Adrenal gland (tissue), 9 donors: ENCODE measurements at regions not wholly inside any gene's neighbourhood (a gene's known extent, or its start where the extent isn't known, plus 50 kb on each side); places are given as distances from the start of the nearest gene placed in this dataset.

Source experiments
- DNase-seq, 7 donors: peaks; one replicate each; pipeline ENCODE4 v3.0.0-alpha.2; 2019 to 2020
- H3K27ac ChIP-seq, 5 donors: fragments of 200-600 bp; sonication (generic) in 4 of 5; 1 replicate in 3 of 5; 2 replicates in 2 of 5; pipeline versions ENCODE4 v1.5.1 to v1.8.0; 2016 to 2020; ENCODE audit warnings: mild to moderate bottlenecking in 1 of 5
- H3K27me3 ChIP-seq: fragments of 200-600 bp; 2 replicates; pipeline ENCODE4 v1.8.0; 2021
- H3K36me3 ChIP-seq, 2 donors: fragments of 200-600 bp; replicated peaks in 1 of 2; 1 replicate in 1 of 2; 2 replicates in 1 of 2; pipeline versions ENCODE4 v1.5.1 to v1.8.0; 2018 to 2022
- H3K4me1 ChIP-seq, 2 donors: fragments of 200-600 bp; replicated peaks in 1 of 2; 1 replicate in 1 of 2; 2 replicates in 1 of 2; pipeline versions ENCODE4 v1.5.1 to v1.8.0; 2018 to 2021
- H3K4me3 ChIP-seq, 4 donors: fragments of 200-600 bp; sonication (generic) in 3 of 4; one replicate each; pipeline ENCODE4 v1.5.1; 2016 to 2018
- H3K9me3 ChIP-seq, 3 donors: fragments of 200-600 bp; sonication (generic) in 1 of 3; replicated peaks in 1 of 3; 1 replicate in 2 of 3; 2 replicates in 1 of 3; pipeline versions ENCODE4 v1.5.1 to v1.8.0; 2016 to 2021
- POLR2A ChIP-seq, 2 donors: fragments of 450-650 bp; IDR thresholded peaks; one replicate each; pipeline ENCODE4 v1.6.1; 2017; ENCODE audit warnings: antibody characterized with exemption in 2 of 2, mild to moderate bottlenecking in 2 of 2, moderate library complexity in 1 of 2
- WGBS, 4 donors: extraction: QIAGEN DNeasy Blood & Tissue Kit in 2 of 4; methylation state at CpG; one replicate each; pipeline versions ENCODE4 v1.1.5 to v1.1.7; 2013 to 2017; 5-methylcytosine and 5-hydroxymethylcytosine counted together
- intact Hi-C, 2 donors: fragments of 100-400 bp; cut with DNase I; formaldehyde crosslinking; loops; one replicate each; pipeline versions ENCODE4 v1.14.1 to v1.15.0; 2022 to 2023
- TF ChIP-seq, protein P1 (sequence below), 6 experiments: fragments of 450-650 bp in 4 of 6; fragments of 200-600 bp in 2 of 6; sonication (generic) in 1 of 6; IDR thresholded peaks; 1 replicate in 5 of 6; 2 replicates in 1 of 6; pipeline versions ENCODE4 v1.5.1 to v1.8.0; 2016 to 2021; ENCODE audit warnings: antibody characterized with exemption in 6 of 6, mild to moderate bottlenecking in 2 of 6, moderate library complexity in 1 of 6
- donor health status: healthy with polysubstance abuse.
- donor health status: Bipolar disorder and iron deficiency.
- donor health status: DM: yes; HTN: yes; CAD: no.
- donor health status: DM: no; HTN: no; CAD: no.
- donor health status: DM: no; HTN: no; CAD: no.

DNA sequence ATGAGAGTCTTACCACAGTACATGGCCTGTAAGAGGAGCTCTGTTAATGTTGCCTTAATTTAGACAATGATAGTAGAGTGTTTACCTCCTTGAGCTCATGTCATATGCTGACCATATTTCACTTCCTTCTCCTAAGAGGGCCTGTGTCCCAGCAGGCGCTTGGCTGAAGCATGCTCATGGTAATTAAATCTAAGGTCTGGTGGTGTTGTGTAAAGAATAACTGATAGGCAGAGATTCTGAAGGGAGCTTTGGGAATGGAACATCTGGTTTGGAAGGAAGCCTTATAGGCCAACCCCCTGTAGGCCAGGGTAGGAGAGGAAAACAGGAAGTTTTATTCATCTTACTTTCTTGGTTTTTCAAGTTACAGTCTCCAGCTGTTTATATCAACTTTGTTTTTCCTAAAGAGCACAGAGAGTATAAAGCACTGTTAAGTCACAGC, 300.2 kb downstream of the USP46 start:
- intact Hi-C loops: no loop called here

DNA sequence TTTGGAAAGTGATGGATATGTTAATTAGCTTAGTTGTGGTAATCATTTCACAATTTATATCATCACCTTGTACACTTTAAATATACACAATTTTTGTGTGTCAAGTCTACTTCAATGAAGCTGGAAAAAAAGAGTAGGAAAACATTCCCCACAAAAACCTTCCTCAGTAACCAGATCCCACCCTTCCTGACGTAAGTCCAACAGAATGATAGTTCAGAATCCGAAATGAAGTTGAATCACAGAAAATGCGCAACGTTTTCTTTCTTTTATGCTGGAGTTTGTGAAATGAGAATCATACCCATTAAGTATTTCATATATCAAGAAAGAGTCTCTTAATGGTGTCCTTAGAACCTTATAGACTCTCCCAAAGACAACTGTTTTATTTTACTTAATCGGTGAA, 292.9 kb downstream of the USP46 start:
- intact Hi-C loops: no loop called here
- TF ChIP-seq POLR2A (IDR thresholded peaks at IDR 0.05): no peak
- TF ChIP-seq, protein P1, sequence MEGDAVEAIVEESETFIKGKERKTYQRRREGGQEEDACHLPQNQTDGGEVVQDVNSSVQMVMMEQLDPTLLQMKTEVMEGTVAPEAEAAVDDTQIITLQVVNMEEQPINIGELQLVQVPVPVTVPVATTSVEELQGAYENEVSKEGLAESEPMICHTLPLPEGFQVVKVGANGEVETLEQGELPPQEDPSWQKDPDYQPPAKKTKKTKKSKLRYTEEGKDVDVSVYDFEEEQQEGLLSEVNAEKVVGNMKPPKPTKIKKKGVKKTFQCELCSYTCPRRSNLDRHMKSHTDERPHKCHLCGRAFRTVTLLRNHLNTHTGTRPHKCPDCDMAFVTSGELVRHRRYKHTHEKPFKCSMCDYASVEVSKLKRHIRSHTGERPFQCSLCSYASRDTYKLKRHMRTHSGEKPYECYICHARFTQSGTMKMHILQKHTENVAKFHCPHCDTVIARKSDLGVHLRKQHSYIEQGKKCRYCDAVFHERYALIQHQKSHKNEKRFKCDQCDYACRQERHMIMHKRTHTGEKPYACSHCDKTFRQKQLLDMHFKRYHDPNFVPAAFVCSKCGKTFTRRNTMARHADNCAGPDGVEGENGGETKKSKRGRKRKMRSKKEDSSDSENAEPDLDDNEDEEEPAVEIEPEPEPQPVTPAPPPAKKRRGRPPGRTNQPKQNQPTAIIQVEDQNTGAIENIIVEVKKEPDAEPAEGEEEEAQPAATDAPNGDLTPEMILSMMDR (IDR thresholded peaks at IDR 0.05): no peak
- Histone ChIP-seq H3K36me3 (no peaks in the 10 kb centered on the region), H3K4me3 (no peak overlapping the region), H3K27ac (no peak overlapping the region), H3K4me1 (no peaks in the 10 kb centered on the region), H3K9me3 (no peaks in the 10 kb centered on the region), H3K27me3 (no peaks in the 10 kb centered on the region)
- no peak for DNase-seq
- WGBS, 4 donors: 80 to 86% (median 85%) methylated on average over 5 of the region's 5 CpGs

More for the DNA sequence above, 300.2 kb downstream of the USP46 start:
- Histone ChIP-seq H3K4me1 (no peaks in the 10 kb centered on the region), H3K27me3 (no peaks in the 10 kb centered on the region), H3K4me3 (no peak overlapping the region), H3K9me3 (no peaks in the 10 kb centered on the region), H3K36me3 (no peaks in the 10 kb centered on the region), H3K27ac (no peak overlapping the region)
- no peak for TF ChIP-seq POLR2A (IDR thresholded peaks at IDR 0.05)
- TF ChIP-seq, protein P1 (IDR thresholded peaks at IDR 0.05): no peak
- DNase-seq: no peak
- 64 to 91% (median 78%) methylated on average over 1 of the region's 1 CpG for WGBS, 4 donors

DNA sequence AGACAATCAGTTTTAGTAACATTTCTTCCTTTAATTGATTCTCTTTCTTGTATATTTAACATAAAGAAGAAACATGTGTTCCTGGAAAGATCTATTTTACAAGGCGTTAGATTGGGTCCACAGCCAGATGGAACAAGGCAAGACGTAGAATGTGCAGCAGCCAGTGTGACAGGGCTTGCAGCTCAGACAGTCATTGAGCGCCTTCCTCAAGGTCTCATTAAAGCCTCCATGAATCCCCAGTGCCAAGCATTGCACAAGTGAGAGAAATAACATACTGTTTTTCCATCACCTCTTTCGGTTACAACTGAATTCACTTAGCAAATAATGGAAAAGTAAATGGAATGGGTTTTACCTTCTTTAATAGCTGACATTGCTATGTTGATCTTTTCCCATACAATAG, 292.5 kb downstream of the USP46 start:
- Histone ChIP-seq H3K27me3 (no peaks in the 10 kb centered on the region), H3K36me3 (no peaks in the 10 kb centered on the region), H3K9me3 (no peaks in the 10 kb centered on the region), H3K27ac (no peak overlapping the region), H3K4me3 (no peak overlapping the region), H3K4me1 (no peaks in the 10 kb centered on the region)
- intact Hi-C loops: no loop called here
- WGBS, 4 donors: 75 to 81% (median 76%) methylated on average over 4 of the region's 4 CpGs
- no peak for DNase-seq
- TF ChIP-seq, protein P1 (IDR thresholded peaks at IDR 0.05): no peak
- TF ChIP-seq POLR2A (IDR thresholded peaks at IDR 0.05): no peak

DNA sequence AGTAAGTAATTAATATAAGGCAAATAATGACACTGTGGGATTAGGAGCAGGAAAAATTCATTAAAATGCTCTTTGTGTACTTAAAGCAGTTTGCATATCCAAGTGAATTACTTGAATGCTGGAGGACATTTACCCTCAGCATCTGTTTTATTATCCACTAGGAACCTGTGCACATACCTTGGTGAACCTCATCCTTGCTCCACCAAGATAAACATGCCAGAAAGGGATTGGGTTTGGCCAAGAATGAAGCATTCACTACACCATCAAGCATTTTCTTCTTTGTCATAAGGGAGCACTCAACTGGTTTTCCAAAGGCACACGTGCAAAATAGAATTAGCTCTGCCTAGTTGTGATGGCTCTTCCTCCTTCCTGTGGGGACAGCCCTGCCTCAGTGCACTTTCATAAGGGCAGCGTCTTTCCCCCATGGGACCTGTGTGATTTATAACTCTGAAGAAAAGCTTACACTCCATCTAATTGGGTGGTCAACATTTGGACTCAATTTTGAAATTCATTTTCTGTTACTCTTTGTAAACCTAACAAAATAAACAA, 291.7 kb downstream of the USP46 start:
- H3K9me3 ChIP-seq: no peaks in the 10 kb centered on the region
- no peaks in the 10 kb centered on the region for H3K27me3 ChIP-seq
- intact Hi-C loops: no loop called here
- H3K4me3 ChIP-seq: no peak overlapping the region
- no peak for TF ChIP-seq POLR2A (IDR thresholded peaks at IDR 0.05)
- TF ChIP-seq, protein P1 (IDR thresholded peaks at IDR 0.05): no peak
- WGBS, 4 donors: 61 to 76% (median 67%) methylated on average over 2 of the region's 2 CpGs
- no peaks in the 10 kb centered on the region for H3K36me3 ChIP-seq
- no peak for DNase-seq
- H3K27ac ChIP-seq: no peak overlapping the region
- no peaks in the 10 kb centered on the region for H3K4me1 ChIP-seq
